GM23338 (cell line): ENCODE measurements at regions not wholly inside any gene's neighbourhood (a gene's known extent, or its start where the extent isn't known, plus 50 kb on each side); places are given as distances from the start of the nearest gene placed in this dataset.

Experiments used
- ATAC-seq: fragments of 200-7000 bp; cut with Tn5 transposase; 3 replicates; pipeline ENCODE4 v1.9.1; 2020
- DNase-seq: peaks from one replicate; pipeline ENCODE4 v3.0.0-alpha.2; 2015; ENCODE audit warnings: low spot score
- H2AFZ ChIP-seq: fragments of 200-600 bp; sonication (generic); 2 replicates; pipeline ENCODE4 v1.8.0; 2016; ENCODE audit warnings: antibody characterized with exemption, mild to moderate bottlenecking, moderate library complexity
- H3F3A ChIP-seq: fragments of 200-600 bp; sonication (generic); replicated peaks from 2 replicates; pipeline ENCODE4 v1.8.0; 2017; ENCODE audit warnings: antibody characterized with exemption, mixed run types, low read depth
- H3K27ac ChIP-seq: fragments of 200-600 bp; sonication (generic); 2 replicates; pipeline ENCODE4 v1.6.1; 2016; ENCODE audit warnings: low read depth
- H3K27me3 ChIP-seq: fragments of 200-600 bp; sonication (generic); 2 replicates; pipeline ENCODE4 v1.8.0; 2016; ENCODE audit warnings: mild to moderate bottlenecking, mixed run types, moderate library complexity; ENCODE audit not compliant: insufficient read depth
- H3K36me3 ChIP-seq: fragments of 200-600 bp; sonication (generic); 2 replicates; pipeline ENCODE4 v1.8.0; 2016; ENCODE audit warnings: mild to moderate bottlenecking; ENCODE audit not compliant: insufficient read depth
- H3K4me1 ChIP-seq: fragments of 200-600 bp; sonication (generic); 2 replicates; pipeline ENCODE4 v1.8.0; 2016; ENCODE audit warnings: mild to moderate bottlenecking, moderate library complexity; ENCODE audit not compliant: insufficient read depth
- H3K4me2 ChIP-seq: fragments of 200-600 bp; sonication (generic); 2 replicates; pipeline ENCODE4 v1.7.1; 2017; ENCODE audit warnings: mixed run types
- H3K4me3 ChIP-seq: fragments of 200-600 bp; sonication (generic); 2 replicates; pipeline ENCODE4 v1.6.1; 2016; ENCODE audit warnings: mixed run types
- H3K79me2 ChIP-seq: fragments of 200-600 bp; sonication (generic); replicated peaks from 2 replicates; pipeline ENCODE4 v1.8.0; 2017; ENCODE audit warnings: mild to moderate bottlenecking; ENCODE audit not compliant: insufficient read depth
- H3K9me2 ChIP-seq: fragments of 200-600 bp; sonication (generic); 2 replicates; pipeline ENCODE4 v1.8.0; 2017; ENCODE audit not compliant: insufficient read depth
- H4K20me1 ChIP-seq: fragments of 200-600 bp; sonication (generic); replicated peaks from 2 replicates; pipeline ENCODE4 v1.8.0; 2017; ENCODE audit warnings: mild to moderate bottlenecking; ENCODE audit not compliant: insufficient read depth
- H3K27ac Mint-ChIP-seq: 2 replicates; pipeline ENCODE4 v1.8.0; 2020; ENCODE audit warnings: inconsistent platforms, mild to moderate bottlenecking, moderate library complexity, mixed read lengths
- H3K27me3 Mint-ChIP-seq: 3 replicates; pipeline ENCODE4 v1.8.0; 2022; ENCODE audit warnings: low read depth, mild to moderate bottlenecking, moderate library complexity, mixed read lengths, inconsistent platforms; ENCODE audit not compliant: insufficient read depth, poor library complexity
- H3K36me3 Mint-ChIP-seq: 3 replicates; pipeline ENCODE4 v1.8.0; 2021; ENCODE audit warnings: low read depth, mild to moderate bottlenecking, inconsistent platforms, moderate library complexity, mixed read lengths
- H3K4me1 Mint-ChIP-seq: 3 replicates; pipeline ENCODE4 v1.8.0; 2020; ENCODE audit warnings: mild to moderate bottlenecking, inconsistent platforms, mixed read lengths
- H3K4me3 Mint-ChIP-seq: 3 replicates; pipeline ENCODE4 v1.8.0; 2021; ENCODE audit warnings: moderate library complexity, mild to moderate bottlenecking, inconsistent platforms, mixed read lengths
- H3K9me3 Mint-ChIP-seq: 3 replicates; pipeline ENCODE4 v1.8.0; 2020; ENCODE audit warnings: moderate library complexity, mild to moderate bottlenecking, inconsistent platforms, mixed read lengths
- CREB1 ChIP-seq: fragments of 250-450 bp; sonication (Bioruptor Pico); IDR thresholded peaks from 2 replicates; pipeline ENCODE4 v1.5.0; 2020; ENCODE audit warnings: low read depth, mild to moderate bottlenecking, moderate library complexity
- CTCF ChIP-seq, 2 experiments: fragments of 200-600 bp in 1 of 2; sonication (generic) in 1 of 2; conservative IDR thresholded peaks; 2 replicates each; pipeline versions ENCODE4 v1.5.1 to v1.6.1; 2016 to 2017; ENCODE audit warnings: antibody characterized with exemption in 2 of 2, low read depth in 2 of 2, mild to moderate bottlenecking in 2 of 2, moderate library complexity in 1 of 2
- ETS1 ChIP-seq: IDR thresholded peaks from 2 replicates; pipeline ENCODE4 v1.6.1; 2016; ENCODE audit warnings: antibody characterized with exemption
- EZH2 ChIP-seq: fragments of 200-600 bp; sonication (generic); IDR thresholded peaks from one replicate; pipeline ENCODE4 v1.8.0; 2017; ENCODE audit warnings: antibody characterized with exemption, mild to moderate bottlenecking, low read depth; ENCODE audit not compliant: unreplicated experiment
- EZH2phosphoT487 ChIP-seq: fragments of 200-600 bp; sonication (generic); IDR thresholded peaks from one replicate; pipeline ENCODE4 v1.8.1; 2018; ENCODE audit warnings: antibody characterized with exemption; ENCODE audit not compliant: unreplicated experiment
- JUNB ChIP-seq: IDR thresholded peaks from one replicate; pipeline ENCODE4 v1.6.1; 2016; ENCODE audit warnings: antibody characterized with exemption; ENCODE audit not compliant: unreplicated experiment
- NANOG ChIP-seq: IDR thresholded peaks from 2 replicates; pipeline ENCODE4 v1.6.1; 2016; ENCODE audit warnings: antibody characterized with exemption, borderline replicate concordance
- POLR2AphosphoS5 ChIP-seq: IDR thresholded peaks from 2 replicates; pipeline ENCODE4 v1.6.1; 2016; ENCODE audit warnings: antibody characterized with exemption, low read depth
- REST ChIP-seq: IDR thresholded peaks from one replicate; pipeline ENCODE4 v1.6.1; 2018; ENCODE audit warnings: antibody characterized with exemption; ENCODE audit not compliant: unreplicated experiment
- STAT1 ChIP-seq: IDR thresholded peaks from one replicate; pipeline ENCODE4 v1.6.1; 2016; ENCODE audit warnings: antibody characterized with exemption; ENCODE audit not compliant: unreplicated experiment
- ZNF114 ChIP-seq: fragments of 250-450 bp; sonication (Bioruptor Pico); IDR thresholded peaks from 2 replicates; pipeline ENCODE4 v1.5.0; 2020; ENCODE audit warnings: mild to moderate bottlenecking, moderate library complexity
- ZNF331 ChIP-seq: fragments of 250-450 bp; sonication (Bioruptor Pico); IDR thresholded peaks from 2 replicates; pipeline ENCODE4 v1.5.0; 2020; ENCODE audit warnings: low read depth, mild to moderate bottlenecking, moderate library complexity
- ZNF462 ChIP-seq: fragments of 250-450 bp; sonication (Bioruptor Pico); IDR thresholded peaks from 2 replicates; pipeline ENCODE4 v1.5.0; 2020; ENCODE audit warnings: mild to moderate bottlenecking, moderate library complexity

- ATAC-seq, result no peak
- no peak for DNase-seq
- no peaks in the 10 kb centered on the region for H3K27me3 ChIP-seq
- TF ChIP-seq EZH2phosphoT487 (no peak), ZNF114 (CRISPR knock-in tag) (no peak), ZNF331 (CRISPR knock-in tag) (no peak), STAT1 (no peak), ETS1 (no peak), CTCF (conservative IDR thresholded peaks at IDR 0.05; ENCODE audit: low read depth in 2 of 2) (no peak), ZNF462 (no peak), REST (no peak), CREB1 (CRISPR knock-in tag) (no peak), NANOG (no peak), JUNB (no peak), EZH2 (no peak), POLR2AphosphoS5 (no peak)
- H3K27me3 Mint-ChIP-seq, result peaks cover 5% of the 10 kb centered on the region
- H3K4me2 ChIP-seq, result no peak overlapping the region
- no peak overlapping the region for H3K27ac ChIP-seq
- peaks cover 3% of the 10 kb centered on the region; the same call in 2 of the 3 replicates for H3K9me3 Mint-ChIP-seq
- no peak overlapping the region for H3K27ac Mint-ChIP-seq
- H3K79me2 ChIP-seq, result no peaks in the 10 kb centered on the region
- no peaks in the 10 kb centered on the region for H3K4me1 ChIP-seq
- no peak overlapping the region for H3K4me3 ChIP-seq
- H4K20me1 ChIP-seq, result no peaks in the 10 kb centered on the region
- H3K4me1 Mint-ChIP-seq, result no peaks in the 10 kb centered on the region; the same call in 2 of the 3 replicates
- H3K36me3 Mint-ChIP-seq, result no peaks in the 10 kb centered on the region
- H3K4me3 Mint-ChIP-seq, result no peak overlapping the region
- no peaks in the 10 kb centered on the region for H3K36me3 ChIP-seq
- no peak overlapping the region for H2AFZ ChIP-seq
- H3K9me2 ChIP-seq, result peaks cover 3% of the 10 kb centered on the region; the same call in 1 of the 2 replicates
- H3F3A ChIP-seq, result no peaks in the 10 kb centered on the region
These were observed 210.4 kb downstream of the SNX19 start for GRCh38 chr11:130705670-130706421.
